ENCODE measurements at regions not wholly inside any gene's neighbourhood (a gene's known extent, or its start where the extent isn't known, plus 50 kb on each side); places are given as distances from the start of the nearest gene placed in this dataset.

DNA sequence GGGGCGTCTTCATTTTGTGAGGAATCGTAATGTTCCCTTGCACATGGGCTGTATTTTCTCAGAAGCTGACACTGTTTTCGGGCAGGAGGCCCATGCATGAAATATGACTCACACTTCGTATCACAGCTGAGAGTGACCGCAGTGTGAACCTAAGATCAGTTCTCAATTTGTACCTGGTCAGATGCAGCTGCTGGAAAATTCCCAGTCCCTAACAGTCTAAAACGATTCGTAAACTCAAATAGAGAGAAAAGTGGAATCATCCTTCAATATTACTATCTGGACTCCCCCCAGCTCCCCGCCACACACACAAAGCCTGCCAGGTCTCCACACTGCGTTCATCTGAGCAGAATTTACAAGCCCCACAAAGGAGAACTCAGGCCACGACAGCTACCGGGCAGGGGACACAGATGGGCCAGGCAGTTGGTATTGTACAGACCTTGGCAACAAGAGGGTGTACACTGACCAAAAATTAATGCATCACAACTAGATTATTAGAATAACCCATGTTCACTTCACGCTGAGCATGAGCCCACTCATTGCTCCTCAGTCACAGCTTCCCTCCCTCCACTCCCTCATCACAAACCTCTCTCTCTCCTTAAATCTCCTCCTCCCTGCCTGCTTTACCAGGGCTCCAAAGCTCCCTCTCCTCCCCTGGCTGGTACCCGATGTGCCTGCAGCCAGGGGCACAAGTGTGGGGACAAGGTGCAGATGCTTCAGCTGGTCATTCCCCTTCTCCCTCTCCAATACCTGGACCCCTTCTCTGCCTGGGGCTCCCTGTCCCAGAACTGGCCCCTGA is 488.4 kb downstream of the PREX1 start:
- peaks cover 6 to 13% (median 8%) of the 10 kb centered on the region in 3 donors for H3K27me3 Mint-ChIP-seq (ENCODE audit: low read depth in 3 of 3)

GRCh38 chr20:48338717-48339116 is 489.1 kb downstream of the PREX1 start:
- H3K27me3 ChIP-seq (ENCODE audit: control insufficient read depth in 2 of 2, insufficient read depth in 2 of 2, low read length in 2 of 2): no peaks in the 10 kb centered on the region
- H3K36me3 ChIP-seq (replicated peaks in 1 of 2; ENCODE audit: control insufficient read depth in 1 of 2, insufficient read depth in 2 of 2, low read length in 2 of 2): no peaks in the 10 kb centered on the region
- H3K36me3 Mint-ChIP-seq: no peaks in the 10 kb centered on the region
- no peak overlapping the region for H3K9ac ChIP-seq (ENCODE audit: insufficient read depth, low read length, poor library complexity, severe bottlenecking)
- 97% methylated on average over 5 of the region's 7 CpGs for WGBS (ENCODE audit: insufficient coverage)
- intact Hi-C loops (cut with micrococcal nuclease): no loop called here
- H3K27me3 Mint-ChIP-seq (ENCODE audit: low read depth in 3 of 3): peaks cover 6 to 14% (median 7%) of the 10 kb centered on the region in 3 donors
- no peak overlapping the region for H2AFZ ChIP-seq (ENCODE audit: insufficient read depth, low read depth, low read length, poor library complexity, severe bottlenecking)
- H3K27ac ChIP-seq (ENCODE audit: low read depth in 1 of 2, low read length in 2 of 2): no peak overlapping the region
- TF ChIP-seq CTCF (IDR thresholded peaks at IDR 0.05): no peak
- no peak overlapping the region for H3K4me3 Mint-ChIP-seq
- H3K9me3 Mint-ChIP-seq: peaks cover 0 to 5% (median 0%) of the 10 kb centered on the region in 7 donors
- H3K9me3 ChIP-seq (replicated peaks in 1 of 2; ENCODE audit: control insufficient read depth in 1 of 2, insufficient read depth in 1 of 2, low read length in 2 of 2): no peaks in the 10 kb centered on the region
- no peaks in the 10 kb centered on the region for H3K4me1 Mint-ChIP-seq
- H3K4me2 ChIP-seq (replicated peaks; ENCODE audit: extremely low read depth, low read length, poor library complexity, severe bottlenecking): no peak overlapping the region
- H3K79me2 ChIP-seq (ENCODE audit: insufficient read depth, low read length): no peaks in the 10 kb centered on the region
- no peak overlapping the region for H3K4me3 ChIP-seq (replicated peaks in 1 of 3; ENCODE audit: low read depth in 2 of 3, low read length in 3 of 3)
- no peak overlapping the region for H3K27ac Mint-ChIP-seq
- no peaks in the 10 kb centered on the region for H3K4me1 ChIP-seq (ENCODE audit: control insufficient read depth in 1 of 2, insufficient read depth in 2 of 2, low read length in 2 of 2)
- no peak for DNase-seq
- no peaks in the 10 kb centered on the region for H4K20me1 ChIP-seq (ENCODE audit: insufficient read depth, low read length)

More for the DNA sequence above, 488.4 kb downstream of the PREX1 start:
- no peaks in the 10 kb centered on the region for H3K36me3 ChIP-seq (replicated peaks in 1 of 2; ENCODE audit: control insufficient read depth in 1 of 2, insufficient read depth in 2 of 2, low read length in 2 of 2)
- no peak for DNase-seq
- WGBS (ENCODE audit: insufficient coverage): 91% methylated on average over 9 of the region's 13 CpGs
- H3K4me3 ChIP-seq (replicated peaks in 1 of 3; ENCODE audit: low read depth in 2 of 3, low read length in 3 of 3): no peak overlapping the region
- peaks cover 0 to 5% (median 0%) of the 10 kb centered on the region in 7 donors for H3K9me3 Mint-ChIP-seq
- H3K4me1 Mint-ChIP-seq: no peaks in the 10 kb centered on the region
- H3K4me3 Mint-ChIP-seq: peak overlapping the region in 1 of 2 donors; percentile 43
- no peaks in the 10 kb centered on the region for H3K27me3 ChIP-seq (ENCODE audit: control insufficient read depth in 2 of 2, insufficient read depth in 2 of 2, low read length in 2 of 2)
- H3K36me3 Mint-ChIP-seq: no peaks in the 10 kb centered on the region
- H3K9ac ChIP-seq (ENCODE audit: insufficient read depth, low read length, poor library complexity, severe bottlenecking): no peak overlapping the region
- H4K20me1 ChIP-seq (ENCODE audit: insufficient read depth, low read length): no peaks in the 10 kb centered on the region
- H3K4me1 ChIP-seq (ENCODE audit: control insufficient read depth in 1 of 2, insufficient read depth in 2 of 2, low read length in 2 of 2): no peaks in the 10 kb centered on the region
- no peaks in the 10 kb centered on the region for H3K79me2 ChIP-seq (ENCODE audit: insufficient read depth, low read length)
- no peak for TF ChIP-seq CTCF (IDR thresholded peaks at IDR 0.05)
- no peak overlapping the region for H3K27ac Mint-ChIP-seq
- no peaks in the 10 kb centered on the region for H3K9me3 ChIP-seq (replicated peaks in 1 of 2; ENCODE audit: control insufficient read depth in 1 of 2, insufficient read depth in 1 of 2, low read length in 2 of 2)
- H3K27ac ChIP-seq (ENCODE audit: low read depth in 1 of 2, low read length in 2 of 2): no peak overlapping the region
- intact Hi-C loops (cut with micrococcal nuclease): no loop called here
- no peak overlapping the region for H3K4me2 ChIP-seq (replicated peaks; ENCODE audit: extremely low read depth, low read length, poor library complexity, severe bottlenecking)
- H2AFZ ChIP-seq (ENCODE audit: insufficient read depth, low read depth, low read length, poor library complexity, severe bottlenecking): no peak overlapping the region

All from CD14-positive monocyte (primary cell).